A673 (cell line): ENCODE measurements at regions not wholly inside any gene's neighbourhood (a gene's known extent, or its start where the extent isn't known, plus 50 kb on each side); places are given as distances from the start of the nearest gene placed in this dataset.

Experiments used
- EZH2 ChIP-seq: fragments of 200-600 bp; sonication (generic); IDR thresholded peaks from 2 replicates; pipeline ENCODE4 v1.6.1; 2017; ENCODE audit warnings: borderline replicate concordance, low read depth, mild to moderate bottlenecking, mixed read lengths, antibody characterized with exemption, low read length; ENCODE audit not compliant: poor library complexity, severe bottlenecking
- TF ChIP-seq, protein P1 (sequence below): fragments of 300-800, 200-600 bp; sonication (generic); conservative IDR thresholded peaks from 2 replicates; pipeline ENCODE4 v1.5.1; 2017; ENCODE audit warnings: low read depth, mild to moderate bottlenecking, antibody characterized with exemption, low read length, moderate library complexity, mixed read lengths

DNA sequence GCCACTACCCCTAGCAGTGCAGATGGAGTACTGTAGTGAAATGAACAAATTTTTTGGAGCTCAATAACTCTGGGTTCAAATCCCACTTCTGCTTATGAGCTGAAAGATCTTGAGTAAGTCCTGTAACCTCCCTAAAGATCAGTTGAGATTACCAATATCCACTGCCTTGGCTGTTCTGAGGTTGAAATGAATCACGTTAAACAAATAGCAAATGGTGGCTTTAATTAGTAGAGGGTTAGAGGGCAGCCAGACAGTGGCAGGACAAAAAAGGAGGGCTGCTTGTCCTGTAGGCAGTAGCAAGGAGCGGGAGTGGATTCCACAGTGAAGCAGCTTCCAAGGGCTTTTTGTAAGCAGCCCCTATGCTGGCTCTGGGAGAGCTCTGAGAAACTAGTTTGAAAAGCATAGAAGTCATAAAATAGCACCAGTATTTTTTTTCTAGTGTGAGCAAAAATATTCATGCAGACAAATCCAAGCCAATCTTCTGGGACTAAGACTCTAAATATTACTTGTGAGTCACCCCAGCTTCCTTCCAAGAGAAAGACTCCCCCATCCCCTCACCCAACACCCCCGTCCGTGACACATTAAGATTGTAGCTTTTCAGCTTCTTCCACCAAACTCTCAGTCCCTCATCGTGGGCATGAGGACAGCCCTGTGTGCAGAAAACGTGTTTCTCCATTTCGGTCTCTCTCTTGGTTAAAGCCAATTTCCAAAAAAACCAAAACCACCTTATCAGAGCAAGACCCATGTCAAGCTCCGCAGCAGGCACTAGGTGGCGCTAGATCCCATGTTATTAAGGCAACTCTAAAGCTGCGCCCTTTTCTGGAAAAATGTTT is 123.5 kb upstream of the LGALSL start:
- TF ChIP-seq EZH2: no peak
- TF ChIP-seq, protein P1, sequence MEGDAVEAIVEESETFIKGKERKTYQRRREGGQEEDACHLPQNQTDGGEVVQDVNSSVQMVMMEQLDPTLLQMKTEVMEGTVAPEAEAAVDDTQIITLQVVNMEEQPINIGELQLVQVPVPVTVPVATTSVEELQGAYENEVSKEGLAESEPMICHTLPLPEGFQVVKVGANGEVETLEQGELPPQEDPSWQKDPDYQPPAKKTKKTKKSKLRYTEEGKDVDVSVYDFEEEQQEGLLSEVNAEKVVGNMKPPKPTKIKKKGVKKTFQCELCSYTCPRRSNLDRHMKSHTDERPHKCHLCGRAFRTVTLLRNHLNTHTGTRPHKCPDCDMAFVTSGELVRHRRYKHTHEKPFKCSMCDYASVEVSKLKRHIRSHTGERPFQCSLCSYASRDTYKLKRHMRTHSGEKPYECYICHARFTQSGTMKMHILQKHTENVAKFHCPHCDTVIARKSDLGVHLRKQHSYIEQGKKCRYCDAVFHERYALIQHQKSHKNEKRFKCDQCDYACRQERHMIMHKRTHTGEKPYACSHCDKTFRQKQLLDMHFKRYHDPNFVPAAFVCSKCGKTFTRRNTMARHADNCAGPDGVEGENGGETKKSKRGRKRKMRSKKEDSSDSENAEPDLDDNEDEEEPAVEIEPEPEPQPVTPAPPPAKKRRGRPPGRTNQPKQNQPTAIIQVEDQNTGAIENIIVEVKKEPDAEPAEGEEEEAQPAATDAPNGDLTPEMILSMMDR: peak; percentile 91
